ENCODE measurements at regions not wholly inside any gene's neighbourhood (a gene's known extent, or its start where the extent isn't known, plus 50 kb on each side); places are given as distances from the start of the nearest gene placed in this dataset.

DNA sequence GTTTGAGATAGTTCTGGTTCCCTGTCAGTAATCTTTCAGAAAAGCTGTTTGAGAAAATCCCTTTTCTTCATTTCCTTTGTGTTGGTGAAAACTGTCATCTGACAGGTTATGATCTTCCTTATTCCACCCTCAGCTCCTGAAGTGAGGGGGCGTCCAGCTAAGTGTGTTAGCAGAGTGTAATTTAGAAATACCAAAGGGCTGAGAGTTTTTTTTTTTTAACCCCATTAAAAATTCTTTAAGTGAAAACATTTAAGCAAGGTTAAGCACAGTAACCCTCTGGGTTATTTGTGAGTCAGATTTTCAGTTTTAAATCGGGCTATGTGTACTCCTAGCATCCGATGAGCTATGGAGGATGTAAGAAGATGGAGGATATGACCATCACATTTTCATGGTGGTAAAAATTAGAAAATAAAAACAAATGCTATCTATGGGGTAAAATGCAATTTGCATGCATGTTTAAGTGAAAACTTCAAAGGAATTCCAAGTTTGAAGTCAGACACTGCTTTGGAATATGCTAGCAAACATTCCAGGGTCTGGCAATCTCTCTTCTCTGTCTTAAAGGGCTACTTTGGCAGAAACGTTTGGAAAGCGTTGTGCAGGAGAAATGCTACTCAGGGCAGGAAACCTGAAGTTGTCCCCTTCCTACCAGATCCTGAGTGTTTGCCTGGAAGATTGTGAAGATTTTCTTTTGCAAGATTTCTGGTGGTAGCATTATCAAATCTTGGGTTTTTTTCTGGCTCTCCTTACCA is 197.0 kb upstream of the PRICKLE1 start:
- H3K4me3 Mint-ChIP-seq (ENCODE audit: unreplicated experiment), result no peak overlapping the region
- H3K27ac Mint-ChIP-seq (ENCODE audit: unreplicated experiment), result no peak overlapping the region
- H3K36me3 Mint-ChIP-seq (ENCODE audit: low read depth, unreplicated experiment), result no peaks in the 10 kb centered on the region
- H3K27me3 Mint-ChIP-seq (ENCODE audit: unreplicated experiment), result peaks cover 2% of the 10 kb centered on the region
- no peak for DNase-seq (ENCODE audit: low spot score)
- TF ChIP-seq, protein P1, sequence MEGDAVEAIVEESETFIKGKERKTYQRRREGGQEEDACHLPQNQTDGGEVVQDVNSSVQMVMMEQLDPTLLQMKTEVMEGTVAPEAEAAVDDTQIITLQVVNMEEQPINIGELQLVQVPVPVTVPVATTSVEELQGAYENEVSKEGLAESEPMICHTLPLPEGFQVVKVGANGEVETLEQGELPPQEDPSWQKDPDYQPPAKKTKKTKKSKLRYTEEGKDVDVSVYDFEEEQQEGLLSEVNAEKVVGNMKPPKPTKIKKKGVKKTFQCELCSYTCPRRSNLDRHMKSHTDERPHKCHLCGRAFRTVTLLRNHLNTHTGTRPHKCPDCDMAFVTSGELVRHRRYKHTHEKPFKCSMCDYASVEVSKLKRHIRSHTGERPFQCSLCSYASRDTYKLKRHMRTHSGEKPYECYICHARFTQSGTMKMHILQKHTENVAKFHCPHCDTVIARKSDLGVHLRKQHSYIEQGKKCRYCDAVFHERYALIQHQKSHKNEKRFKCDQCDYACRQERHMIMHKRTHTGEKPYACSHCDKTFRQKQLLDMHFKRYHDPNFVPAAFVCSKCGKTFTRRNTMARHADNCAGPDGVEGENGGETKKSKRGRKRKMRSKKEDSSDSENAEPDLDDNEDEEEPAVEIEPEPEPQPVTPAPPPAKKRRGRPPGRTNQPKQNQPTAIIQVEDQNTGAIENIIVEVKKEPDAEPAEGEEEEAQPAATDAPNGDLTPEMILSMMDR (IDR thresholded peaks at IDR 0.05; ENCODE audit: unreplicated experiment), result no peak
- H3K9me3 Mint-ChIP-seq (ENCODE audit: unreplicated experiment), result no peaks in the 10 kb centered on the region
- peaks cover 17% of the 10 kb centered on the region for H3K4me1 Mint-ChIP-seq (ENCODE audit: unreplicated experiment)

GRCh38 chr12:42785944-42786343 is 196.4 kb upstream of the PRICKLE1 start:
- peaks cover 2% of the 10 kb centered on the region for H3K27me3 Mint-ChIP-seq (ENCODE audit: unreplicated experiment)
- TF ChIP-seq, protein P1 (IDR thresholded peaks at IDR 0.05; ENCODE audit: unreplicated experiment), result no peak
- no peaks in the 10 kb centered on the region for H3K36me3 Mint-ChIP-seq (ENCODE audit: low read depth, unreplicated experiment)
- H3K27ac Mint-ChIP-seq (ENCODE audit: unreplicated experiment), result no peak overlapping the region
- peaks cover 16% of the 10 kb centered on the region for H3K4me1 Mint-ChIP-seq (ENCODE audit: unreplicated experiment)
- H3K9me3 Mint-ChIP-seq (ENCODE audit: unreplicated experiment), result no peaks in the 10 kb centered on the region
- DNase-seq (ENCODE audit: low spot score), result no peak
- H3K4me3 Mint-ChIP-seq (ENCODE audit: unreplicated experiment), result no peak overlapping the region

- TF ChIP-seq, protein P1 (IDR thresholded peaks at IDR 0.05; ENCODE audit: unreplicated experiment), result no peak
- Mint-ChIP-seq H3K27me3 (ENCODE audit: unreplicated experiment) (no peaks in the 10 kb centered on the region), H3K36me3 (ENCODE audit: low read depth, unreplicated experiment) (no peaks in the 10 kb centered on the region), H3K9me3 (ENCODE audit: unreplicated experiment) (no peaks in the 10 kb centered on the region), H3K27ac (ENCODE audit: unreplicated experiment) (no peak overlapping the region), H3K4me3 (ENCODE audit: unreplicated experiment) (no peak overlapping the region), H3K4me1 (ENCODE audit: unreplicated experiment) (peaks cover 6% of the 10 kb centered on the region)
- DNase-seq (ENCODE audit: low spot score), result no peak
These were observed 191.1 kb upstream of the PRICKLE1 start for GRCh38 chr12:42780671-42781070.

DNA sequence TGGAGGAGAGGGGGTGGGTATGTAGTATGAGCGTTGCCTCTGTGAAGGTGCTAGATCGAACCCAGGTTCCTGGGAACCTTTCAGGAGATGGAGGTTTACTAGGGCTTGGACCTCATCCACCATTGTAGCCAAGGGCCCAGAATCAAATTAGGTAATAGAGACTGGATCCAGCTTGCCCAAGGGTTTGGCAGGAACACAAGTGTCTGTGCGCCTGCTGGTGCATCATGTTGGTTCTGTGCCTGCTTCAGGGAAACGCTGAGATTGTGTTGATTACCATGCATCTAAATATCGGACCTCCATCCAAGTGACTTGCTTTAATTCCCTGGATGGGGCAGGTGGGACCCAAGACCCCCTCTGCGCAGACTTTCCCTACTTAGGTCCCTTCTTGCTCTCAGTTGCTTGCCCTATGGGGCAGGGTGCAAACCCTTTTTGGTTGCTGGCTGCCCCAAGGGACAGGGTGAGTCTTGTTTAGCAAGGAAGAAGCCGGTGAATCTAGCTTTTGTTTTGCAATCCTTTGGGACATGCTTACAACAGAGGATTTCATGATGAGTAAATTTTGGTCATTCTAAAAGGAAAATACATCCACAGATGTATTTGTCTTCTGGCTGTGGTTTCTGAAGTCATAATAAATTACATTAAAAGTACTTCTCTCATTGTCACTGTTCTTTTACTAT is 189.8 kb upstream of the PRICKLE1 start:
- Mint-ChIP-seq H3K4me3 (ENCODE audit: unreplicated experiment) (no peak overlapping the region), H3K4me1 (ENCODE audit: unreplicated experiment) (no peaks in the 10 kb centered on the region), H3K27ac (ENCODE audit: unreplicated experiment) (no peak overlapping the region), H3K27me3 (ENCODE audit: unreplicated experiment) (no peaks in the 10 kb centered on the region), H3K36me3 (ENCODE audit: low read depth, unreplicated experiment) (no peaks in the 10 kb centered on the region), H3K9me3 (ENCODE audit: unreplicated experiment) (no peaks in the 10 kb centered on the region)
- no peak for DNase-seq (ENCODE audit: low spot score)
- TF ChIP-seq, protein P1 (IDR thresholded peaks at IDR 0.05; ENCODE audit: unreplicated experiment), result no peak

DNA sequence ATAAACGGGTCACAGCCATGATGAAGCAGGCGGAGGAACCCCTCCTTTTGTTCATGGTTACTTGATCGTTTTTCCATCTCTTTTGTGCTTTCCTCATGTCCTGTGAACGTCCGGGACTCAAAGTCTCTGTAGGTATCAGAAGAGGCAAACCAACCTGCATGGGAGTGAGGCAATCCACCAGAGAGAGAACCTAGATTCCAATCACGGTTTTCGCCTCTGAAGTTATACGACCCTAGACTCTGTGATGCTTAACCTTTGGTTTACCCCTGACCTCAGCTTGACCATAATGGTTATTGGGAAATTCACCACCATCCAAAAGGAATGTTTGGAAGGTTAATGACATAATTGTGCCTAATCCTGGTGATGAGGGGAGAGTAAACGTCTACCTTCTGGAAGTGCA is 186.8 kb upstream of the PRICKLE1 start:
- Mint-ChIP-seq H3K4me3 (ENCODE audit: unreplicated experiment) (no peak overlapping the region), H3K36me3 (ENCODE audit: low read depth, unreplicated experiment) (no peaks in the 10 kb centered on the region), H3K4me1 (ENCODE audit: unreplicated experiment) (no peaks in the 10 kb centered on the region), H3K27me3 (ENCODE audit: unreplicated experiment) (no peaks in the 10 kb centered on the region), H3K9me3 (ENCODE audit: unreplicated experiment) (no peaks in the 10 kb centered on the region), H3K27ac (ENCODE audit: unreplicated experiment) (no peak overlapping the region)
- no peak for DNase-seq (ENCODE audit: low spot score)
- TF ChIP-seq, protein P1 (IDR thresholded peaks at IDR 0.05; ENCODE audit: unreplicated experiment), result no peak

Data from endothelial cell (in vitro differentiated cells).